CD14-positive monocyte (primary cell): ENCODE measurements at regions not wholly inside any gene's neighbourhood (a gene's known extent, or its start where the extent isn't known, plus 50 kb on each side); places are given as distances from the start of the nearest gene placed in this dataset.

ENCODE experiments used
- DNase-seq, 3 donors: peaks; one replicate each; pipeline ENCODE4 v3.0.0-alpha.2; 2011 to 2022
- H2AFZ ChIP-seq: 2 replicates; pipeline ENCODE4 v1.6.0; 2012; ENCODE audit warnings: mild to moderate bottlenecking, low read depth, low read length, inconsistent platforms; ENCODE audit not compliant: insufficient read depth, poor library complexity, severe bottlenecking
- H3K27ac ChIP-seq, 2 donors: 1 replicate in 1 of 2; 2 replicates in 1 of 2; pipeline ENCODE4 v1.5.1; 2012 to 2013; ENCODE audit warnings: low read length in 2 of 2, control low read depth in 1 of 2, inconsistent platforms in 1 of 2, low read depth in 1 of 2, mild to moderate bottlenecking in 1 of 2
- H3K27me3 ChIP-seq, 2 donors: one replicate each; pipeline versions ENCODE4 v1.6.0 to v1.6.1; 2011 to 2013; ENCODE audit warnings: low read length in 2 of 2; ENCODE audit not compliant: control insufficient read depth in 2 of 2, insufficient read depth in 2 of 2
- H3K36me3 ChIP-seq, 2 donors: replicated peaks in 1 of 2; 1 replicate in 1 of 2; 2 replicates in 1 of 2; pipeline versions ENCODE4 v1.5.1 to v1.6.1; 2012 to 2013; ENCODE audit warnings: low read length in 2 of 2, control low read depth in 1 of 2, inconsistent platforms in 1 of 2, mild to moderate bottlenecking in 1 of 2; ENCODE audit not compliant: insufficient read depth in 2 of 2, control insufficient read depth in 1 of 2
- H3K4me1 ChIP-seq, 2 donors: 1 replicate in 1 of 2; 2 replicates in 1 of 2; pipeline versions ENCODE4 v1.5.1 to v1.6.1; 2012 to 2013; ENCODE audit warnings: low read length in 2 of 2, control low read depth in 1 of 2, inconsistent platforms in 1 of 2, mild to moderate bottlenecking in 1 of 2, moderate library complexity in 1 of 2; ENCODE audit not compliant: insufficient read depth in 2 of 2, control insufficient read depth in 1 of 2
- H3K4me2 ChIP-seq: replicated peaks from 2 replicates; pipeline ENCODE3; 2012; ENCODE audit warnings: low read length, moderate library complexity, mild to moderate bottlenecking; ENCODE audit not compliant: poor library complexity, severe bottlenecking; ENCODE audit errors: extremely low read depth
- H3K4me3 ChIP-seq, 3 experiments: fragments of 200-600 bp in 1 of 3; sonication (generic) in 1 of 3; replicated peaks in 1 of 3; 1 replicate in 2 of 3; 2 replicates in 1 of 3; pipeline ENCODE4 v1.5.1; 2011 to 2013; ENCODE audit warnings: low read length in 3 of 3, mild to moderate bottlenecking in 3 of 3, control low read depth in 2 of 3, low read depth in 2 of 3, inconsistent platforms in 1 of 3, moderate library complexity in 1 of 3
- H3K79me2 ChIP-seq: 2 replicates; pipeline ENCODE4 v1.6.0; 2012; ENCODE audit warnings: mild to moderate bottlenecking, control low read depth, inconsistent platforms, low read length, moderate library complexity; ENCODE audit not compliant: insufficient read depth
- H3K9ac ChIP-seq: 2 replicates; pipeline ENCODE4 v1.6.0; 2017; ENCODE audit warnings: low read length, mild to moderate bottlenecking; ENCODE audit not compliant: insufficient read depth, poor library complexity, severe bottlenecking
- H3K9me3 ChIP-seq, 2 donors: replicated peaks in 1 of 2; 1 replicate in 1 of 2; 2 replicates in 1 of 2; pipeline versions ENCODE4 v1.5.1 to v1.6.1; 2012 to 2013; ENCODE audit warnings: low read length in 2 of 2, control low read depth in 1 of 2; ENCODE audit not compliant: control insufficient read depth in 1 of 2, insufficient read depth in 1 of 2
- H4K20me1 ChIP-seq: 2 replicates; pipeline ENCODE4 v1.6.0; 2012; ENCODE audit warnings: mild to moderate bottlenecking, low read length, control low read depth, moderate library complexity; ENCODE audit not compliant: insufficient read depth
- H3K27ac Mint-ChIP-seq, 7 donors: one replicate each; pipeline ENCODE4 v1.8.0; 2020; ENCODE audit warnings: mild to moderate bottlenecking in 7 of 7, mixed read lengths in 7 of 7, moderate library complexity in 6 of 7, inconsistent platforms in 2 of 7
- H3K27me3 Mint-ChIP-seq, 3 donors: one replicate each; pipeline ENCODE4 v1.8.0; 2021 to 2022; ENCODE audit warnings: low read depth in 3 of 3, mild to moderate bottlenecking in 3 of 3, mixed read lengths in 3 of 3, moderate library complexity in 3 of 3, inconsistent platforms in 1 of 3
- H3K36me3 Mint-ChIP-seq, 2 donors: one replicate each; pipeline ENCODE4 v1.8.0; 2020; ENCODE audit warnings: mixed read lengths in 2 of 2, inconsistent platforms in 1 of 2, mild to moderate bottlenecking in 1 of 2
- H3K4me1 Mint-ChIP-seq: one replicate; pipeline ENCODE4 v1.8.0; 2020; ENCODE audit warnings: mild to moderate bottlenecking, mixed read lengths
- H3K4me3 Mint-ChIP-seq, 2 donors: one replicate each; pipeline ENCODE4 v1.8.0; 2020; ENCODE audit warnings: mild to moderate bottlenecking in 2 of 2, mixed read lengths in 2 of 2, moderate library complexity in 1 of 2
- H3K9me3 Mint-ChIP-seq, 7 donors: one replicate each; pipeline ENCODE4 v1.8.0; 2020 to 2022; ENCODE audit warnings: mixed read lengths in 7 of 7, mild to moderate bottlenecking in 6 of 7, moderate library complexity in 6 of 7, inconsistent platforms in 2 of 7
- WGBS: methylation state at CpG from one replicate; pipeline ENCODE4 v1.1.5; 2013; ENCODE audit warnings: missing lambda C conversion rate; ENCODE audit not compliant: insufficient coverage; 5-methylcytosine and 5-hydroxymethylcytosine counted together
- intact Hi-C, 2 donors: fragments of 100-400 bp; cut with micrococcal nuclease; formaldehyde crosslinking; loops; one replicate each; pipeline versions ENCODE4 v1.15.0 to v1.15.1; 2023
- TF ChIP-seq, protein P1 (sequence below): fragments of 200-600 bp; IDR thresholded peaks from one replicate; pipeline ENCODE4 v1.8.0; 2022; ENCODE audit warnings: antibody characterized with exemption, mild to moderate bottlenecking

DNA sequence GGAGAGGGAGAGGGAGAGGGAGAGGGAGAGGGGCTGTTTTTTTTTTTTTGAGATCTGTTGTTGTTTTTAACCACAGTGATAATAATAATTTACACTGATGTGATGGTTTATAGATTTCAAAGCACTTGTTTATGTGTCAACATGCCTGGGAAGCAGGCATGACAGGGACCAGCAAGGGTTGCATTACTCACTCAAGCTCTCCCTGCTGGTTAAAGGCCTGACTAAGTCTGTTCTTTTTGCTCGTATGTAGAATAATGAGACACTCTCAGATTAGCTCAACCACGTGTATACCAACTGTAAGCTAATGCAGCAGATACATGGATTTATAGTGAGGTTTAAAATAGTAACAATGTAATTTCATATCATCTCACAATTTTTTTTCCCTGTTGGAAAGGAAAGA lies 134.6 kb upstream of the BOD1L1 start:
- Histone ChIP-seq H2AFZ (no peak overlapping the region), H3K9ac (no peak overlapping the region), H3K4me1 (no peaks in the 10 kb centered on the region), H3K27ac (no peak overlapping the region), H3K36me3 (no peaks in the 10 kb centered on the region), H3K4me3 (no peak overlapping the region), H3K9me3 (peaks cover 9 to 14% of the 10 kb centered on the region in 2 donors), H3K27me3 (no peaks in the 10 kb centered on the region), H4K20me1 (no peaks in the 10 kb centered on the region), H3K4me2 (no peak overlapping the region), H3K79me2 (no peaks in the 10 kb centered on the region)
- Mint-ChIP-seq H3K4me3 (no peak overlapping the region), H3K4me1 (no peaks in the 10 kb centered on the region), H3K27me3 (peaks cover 0 to 2% (median 0%) of the 10 kb centered on the region in 3 donors), H3K36me3 (no peaks in the 10 kb centered on the region), H3K27ac (no peak overlapping the region), H3K9me3 (peaks cover 12 to 31% (median 21%) of the 10 kb centered on the region in 7 donors)
- TF ChIP-seq, protein P1, sequence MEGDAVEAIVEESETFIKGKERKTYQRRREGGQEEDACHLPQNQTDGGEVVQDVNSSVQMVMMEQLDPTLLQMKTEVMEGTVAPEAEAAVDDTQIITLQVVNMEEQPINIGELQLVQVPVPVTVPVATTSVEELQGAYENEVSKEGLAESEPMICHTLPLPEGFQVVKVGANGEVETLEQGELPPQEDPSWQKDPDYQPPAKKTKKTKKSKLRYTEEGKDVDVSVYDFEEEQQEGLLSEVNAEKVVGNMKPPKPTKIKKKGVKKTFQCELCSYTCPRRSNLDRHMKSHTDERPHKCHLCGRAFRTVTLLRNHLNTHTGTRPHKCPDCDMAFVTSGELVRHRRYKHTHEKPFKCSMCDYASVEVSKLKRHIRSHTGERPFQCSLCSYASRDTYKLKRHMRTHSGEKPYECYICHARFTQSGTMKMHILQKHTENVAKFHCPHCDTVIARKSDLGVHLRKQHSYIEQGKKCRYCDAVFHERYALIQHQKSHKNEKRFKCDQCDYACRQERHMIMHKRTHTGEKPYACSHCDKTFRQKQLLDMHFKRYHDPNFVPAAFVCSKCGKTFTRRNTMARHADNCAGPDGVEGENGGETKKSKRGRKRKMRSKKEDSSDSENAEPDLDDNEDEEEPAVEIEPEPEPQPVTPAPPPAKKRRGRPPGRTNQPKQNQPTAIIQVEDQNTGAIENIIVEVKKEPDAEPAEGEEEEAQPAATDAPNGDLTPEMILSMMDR: no peak
- WGBS: no CpG with 5 or more reads among the region's 2 CpGs
- no peak for DNase-seq
- intact Hi-C loops: no loop called here

DNA sequence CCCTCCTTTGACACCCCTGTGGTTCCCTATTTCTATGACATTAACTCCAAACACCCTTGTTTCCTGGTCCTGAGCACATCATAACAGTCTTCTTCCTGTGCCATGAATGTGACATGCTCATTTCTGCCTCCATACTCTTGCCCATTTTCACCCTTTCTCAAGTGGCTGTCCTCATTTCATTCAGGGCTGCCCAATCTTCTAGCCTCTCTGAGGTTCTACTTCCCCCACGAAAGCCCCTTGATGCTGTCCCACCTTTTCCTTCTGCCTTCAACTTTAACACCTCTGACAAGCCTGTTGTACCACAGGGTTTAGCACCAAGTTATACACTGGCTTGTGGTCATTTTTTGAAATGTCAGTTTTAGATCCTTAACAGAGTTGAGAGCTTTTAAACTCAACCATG lies 136.2 kb upstream of the BOD1L1 start:
- no peaks in the 10 kb centered on the region for H3K36me3 Mint-ChIP-seq
- peaks cover 5 to 23% (median 15%) of the 10 kb centered on the region in 7 donors for H3K9me3 Mint-ChIP-seq
- Histone ChIP-seq H3K4me1 (no peaks in the 10 kb centered on the region), H3K9ac (no peak overlapping the region), H2AFZ (no peak overlapping the region), H3K4me2 (no peak overlapping the region), H3K27ac (no peak overlapping the region), H3K9me3 (peaks cover under 1 to 8% of the 10 kb centered on the region in 2 donors), H3K4me3 (no peak overlapping the region), H3K27me3 (no peaks in the 10 kb centered on the region), H4K20me1 (no peaks in the 10 kb centered on the region), H3K79me2 (no peaks in the 10 kb centered on the region), H3K36me3 (no peaks in the 10 kb centered on the region)
- no peaks in the 10 kb centered on the region for H3K4me1 Mint-ChIP-seq
- TF ChIP-seq, protein P1: no peak
- intact Hi-C loops: no loop called here
- 100% methylated on average over 1 of the region's 1 CpG for WGBS
- peaks cover 0 to 2% (median 0%) of the 10 kb centered on the region in 3 donors for H3K27me3 Mint-ChIP-seq
- DNase-seq: no peak
- no peak overlapping the region for H3K4me3 Mint-ChIP-seq
- H3K27ac Mint-ChIP-seq: no peak overlapping the region
